ENCODE measurements at regions not wholly inside any gene's neighbourhood (a gene's known extent, or its start where the extent isn't known, plus 50 kb on each side); places are given as distances from the start of the nearest gene placed in this dataset.
A peak's percentile ranks its signal among the peaks of the same experiment; 100 is the strongest.

DNA sequence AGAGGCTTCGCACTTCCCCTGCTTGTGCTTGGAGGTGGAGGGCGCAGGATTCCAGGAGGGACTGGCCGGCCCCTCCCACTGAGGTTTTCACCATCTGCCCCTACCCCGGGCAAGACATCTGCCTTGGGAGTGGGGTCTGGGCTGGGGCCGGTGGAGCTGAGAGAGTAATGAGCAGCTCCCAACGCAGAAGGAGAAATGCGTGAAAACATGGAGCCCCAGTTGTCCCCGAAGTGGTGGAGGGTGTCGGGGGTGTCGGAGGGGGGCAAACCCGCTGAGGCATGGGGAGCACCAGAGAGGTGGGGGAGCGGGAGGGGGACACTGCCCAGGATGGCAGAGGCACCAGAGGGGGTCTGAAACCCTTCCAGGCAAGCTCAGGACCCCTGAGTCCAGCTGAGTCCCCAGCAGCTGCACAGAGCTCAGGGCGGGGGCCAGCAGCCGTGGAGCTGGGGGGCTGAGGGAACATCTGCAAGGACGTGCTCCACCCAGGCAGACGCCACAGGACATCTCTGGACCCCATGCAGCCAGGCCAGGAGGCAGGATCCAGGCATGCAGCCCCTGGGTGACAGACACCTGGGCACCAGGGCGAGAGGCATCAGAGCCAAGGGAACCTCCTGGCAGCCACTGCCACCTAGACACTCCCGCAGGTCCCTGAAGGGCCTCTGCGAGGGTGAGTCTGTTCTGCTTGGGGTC, 110.6 kb downstream of the SIK1 start:
- no peak for DNase-seq

DNA sequence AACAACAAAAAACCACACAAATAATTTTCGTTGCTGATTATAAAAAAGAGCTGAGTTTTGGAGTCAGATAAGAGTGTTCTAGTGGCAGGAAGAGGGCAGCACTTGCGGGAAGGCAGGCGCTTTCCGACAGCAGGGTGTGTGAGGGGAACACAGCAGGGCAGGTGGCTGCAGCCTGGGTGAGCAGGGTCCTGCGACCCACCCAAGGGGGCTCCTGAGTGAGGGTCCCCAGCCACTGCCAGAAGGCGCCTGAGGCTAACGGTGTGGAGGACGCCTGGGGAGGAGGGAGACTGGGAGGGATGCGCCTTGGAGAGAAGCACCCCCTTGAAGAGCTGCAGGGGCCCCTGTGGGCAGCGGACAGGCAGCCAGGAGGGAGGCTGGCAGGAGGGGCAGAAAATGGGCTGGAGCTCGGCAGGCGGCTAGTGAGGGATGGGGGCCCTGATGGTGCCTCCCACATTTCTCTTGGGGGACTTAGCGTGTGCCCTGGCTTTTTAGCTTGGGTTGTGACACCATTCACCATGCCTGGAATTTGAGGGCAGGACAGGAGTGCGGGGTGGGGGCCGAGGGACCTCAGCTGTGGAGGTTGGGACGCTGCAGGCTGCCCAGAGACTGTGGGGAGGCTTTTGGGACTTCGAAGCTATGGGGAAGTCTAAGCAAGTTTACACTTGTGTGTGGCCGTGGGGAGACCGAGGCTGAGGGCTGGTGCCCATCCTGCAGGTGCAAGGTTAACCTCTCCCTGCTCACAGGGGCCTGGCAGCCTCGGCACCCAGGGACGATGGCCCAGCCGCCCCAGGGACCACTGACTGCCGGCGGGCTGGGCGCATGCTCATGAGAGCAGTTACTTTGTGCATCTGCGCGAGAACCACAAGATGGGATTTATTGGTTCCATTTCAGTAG, 111.4 kb downstream of the SIK1 start:
- no peak for DNase-seq

DNA sequence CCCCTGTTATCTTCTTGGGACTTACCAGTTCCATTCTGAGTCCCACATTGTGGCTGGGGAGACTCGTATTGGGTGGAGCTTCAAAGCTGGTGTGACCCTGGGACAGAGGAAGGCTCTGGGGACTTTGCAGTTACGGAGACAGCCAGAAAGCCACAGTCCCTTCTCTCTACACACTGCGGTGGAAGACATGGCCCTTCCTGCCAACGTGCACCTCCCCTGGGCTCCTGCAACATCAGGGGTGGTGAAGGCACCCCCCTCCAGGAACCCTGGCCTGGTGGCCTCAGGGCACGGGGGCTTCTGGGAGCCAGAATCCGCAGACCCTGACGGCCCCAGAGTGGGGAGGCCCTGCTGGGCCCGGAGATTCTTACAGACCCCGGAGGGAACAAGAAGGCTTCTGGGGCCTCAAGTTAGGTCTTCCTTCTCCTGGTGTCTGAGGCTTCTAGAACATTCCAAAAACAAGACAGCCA, 113.0 kb downstream of the SIK1 start:
- DNase-seq = no peak

DNA sequence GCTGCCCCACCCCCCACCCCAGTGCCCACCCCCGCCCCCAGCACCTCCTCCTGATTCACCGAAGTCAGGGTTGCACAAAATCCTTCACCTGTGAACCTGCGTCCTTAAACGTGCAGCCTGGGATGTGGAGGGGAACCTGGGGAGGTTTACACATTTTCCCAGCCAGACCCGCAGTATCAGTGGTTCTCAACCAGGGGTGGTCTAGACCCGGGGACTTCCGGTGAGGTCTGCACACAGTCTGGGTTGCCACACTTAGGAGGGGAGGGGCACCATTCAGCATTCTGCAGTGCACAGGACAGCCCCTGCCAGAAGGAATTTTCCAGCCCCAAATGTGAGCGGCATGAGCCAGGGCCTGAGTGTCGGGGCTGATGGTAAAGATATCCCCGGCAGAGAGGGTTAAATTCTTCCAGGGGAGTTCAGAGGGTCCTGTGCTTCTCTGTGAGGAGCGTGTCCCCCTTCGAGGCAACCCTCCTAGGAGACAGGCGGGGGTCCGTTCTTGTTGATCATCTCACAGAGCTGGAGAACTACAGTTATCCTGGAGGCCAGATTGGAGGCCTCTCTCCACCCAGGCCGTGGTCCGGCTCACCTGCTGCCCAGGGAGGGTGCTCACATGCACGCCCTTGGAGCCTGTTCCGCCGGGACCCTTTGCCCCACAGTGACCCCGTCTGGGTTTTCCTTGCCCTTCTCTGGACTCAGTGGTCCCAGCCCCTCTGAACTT, 113.6 kb downstream of the SIK1 start:
- DNase-seq = no peak

DNA sequence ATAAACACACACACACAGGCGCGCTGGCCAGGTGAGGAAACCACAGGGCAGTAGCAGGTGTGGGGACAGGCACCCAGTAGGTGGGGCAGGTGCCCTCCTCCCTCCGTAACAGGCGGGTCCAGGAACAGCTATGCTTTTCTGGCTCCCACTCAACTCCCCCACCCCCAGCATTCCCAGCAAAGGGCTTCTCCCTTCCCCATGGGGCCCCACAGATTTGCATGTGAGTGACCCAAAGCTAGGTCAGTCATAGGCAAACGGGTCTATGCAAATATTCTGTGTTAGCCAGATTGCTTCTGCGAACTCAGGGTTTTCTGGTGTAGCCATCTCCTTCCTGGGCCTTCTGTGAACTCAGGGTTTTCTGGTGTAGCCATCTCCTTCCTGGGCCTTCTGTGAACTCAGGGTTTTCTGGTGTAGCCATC, 114.2 kb downstream of the SIK1 start:
- no peak for DNase-seq

DNA sequence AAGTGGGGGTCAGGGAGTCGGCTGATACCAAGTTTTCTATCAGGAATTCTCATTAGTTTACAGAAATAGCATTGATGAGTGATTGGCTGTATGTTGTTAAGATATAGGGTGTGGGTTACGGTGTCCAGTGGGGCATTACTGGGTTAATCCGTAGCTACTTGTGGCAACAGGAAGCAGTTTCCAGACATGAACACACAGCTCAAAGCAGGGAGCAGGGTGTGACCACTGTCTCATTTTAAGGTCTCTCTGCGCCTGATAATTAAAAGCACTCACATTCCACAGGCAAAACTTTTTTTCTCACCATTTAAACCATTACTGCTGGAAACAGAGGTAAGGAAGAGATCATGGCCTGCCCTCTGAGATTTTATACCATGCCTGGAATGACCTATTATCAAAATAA, 114.9 kb downstream of the SIK1 start:
- no peak for DNase-seq

DNA sequence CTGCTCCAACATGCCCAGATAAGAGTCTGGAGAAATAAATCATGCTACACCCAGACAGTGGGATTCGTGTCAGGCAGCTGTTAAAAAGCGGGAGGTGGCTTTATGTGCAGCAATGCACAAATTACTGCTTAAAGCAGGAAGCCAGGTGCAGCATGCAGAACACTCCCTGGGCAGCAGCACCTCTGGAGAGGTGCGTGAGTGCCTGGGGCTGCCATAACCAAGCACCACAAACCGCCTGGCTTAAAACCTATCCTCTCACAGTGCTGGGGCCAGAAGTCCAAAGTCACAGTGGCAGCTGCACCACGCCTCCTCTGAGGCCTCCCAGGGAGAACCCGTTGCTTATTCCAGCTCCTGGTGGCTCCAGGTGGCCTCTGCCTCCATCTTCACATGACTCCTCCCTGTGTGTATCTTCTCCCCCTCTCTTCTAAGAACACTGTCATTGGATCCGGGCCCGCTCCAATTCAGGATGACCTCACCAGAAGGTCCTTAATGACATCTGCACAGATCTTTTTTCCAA, 115.6 kb downstream of the SIK1 start:
- peak in 1 of 2 experiments; percentile 55 for DNase-seq

DNA sequence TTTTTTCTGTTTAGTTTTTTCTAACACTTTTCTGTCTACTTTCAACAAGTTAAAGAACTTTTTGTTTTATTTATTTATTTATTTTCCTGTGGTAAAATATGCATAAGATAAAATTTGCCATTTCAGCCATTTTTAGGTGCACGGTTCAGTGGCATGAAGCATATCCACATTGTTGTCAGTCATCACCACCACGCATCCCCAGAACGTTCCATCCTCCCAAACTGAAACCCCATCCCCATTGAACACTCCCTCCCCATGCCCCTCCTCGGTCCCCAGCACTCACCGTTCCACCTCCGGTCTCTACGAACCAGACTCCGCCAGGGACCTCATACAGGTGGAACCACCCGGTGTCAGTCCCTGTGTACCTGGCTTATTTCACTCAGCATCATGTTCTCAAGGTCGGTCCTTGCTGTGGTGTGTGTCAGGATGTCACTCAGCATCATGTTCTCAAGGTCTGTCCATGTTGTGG, 118.1 kb downstream of the SIK1 start:
- no peak for DNase-seq

DNA sequence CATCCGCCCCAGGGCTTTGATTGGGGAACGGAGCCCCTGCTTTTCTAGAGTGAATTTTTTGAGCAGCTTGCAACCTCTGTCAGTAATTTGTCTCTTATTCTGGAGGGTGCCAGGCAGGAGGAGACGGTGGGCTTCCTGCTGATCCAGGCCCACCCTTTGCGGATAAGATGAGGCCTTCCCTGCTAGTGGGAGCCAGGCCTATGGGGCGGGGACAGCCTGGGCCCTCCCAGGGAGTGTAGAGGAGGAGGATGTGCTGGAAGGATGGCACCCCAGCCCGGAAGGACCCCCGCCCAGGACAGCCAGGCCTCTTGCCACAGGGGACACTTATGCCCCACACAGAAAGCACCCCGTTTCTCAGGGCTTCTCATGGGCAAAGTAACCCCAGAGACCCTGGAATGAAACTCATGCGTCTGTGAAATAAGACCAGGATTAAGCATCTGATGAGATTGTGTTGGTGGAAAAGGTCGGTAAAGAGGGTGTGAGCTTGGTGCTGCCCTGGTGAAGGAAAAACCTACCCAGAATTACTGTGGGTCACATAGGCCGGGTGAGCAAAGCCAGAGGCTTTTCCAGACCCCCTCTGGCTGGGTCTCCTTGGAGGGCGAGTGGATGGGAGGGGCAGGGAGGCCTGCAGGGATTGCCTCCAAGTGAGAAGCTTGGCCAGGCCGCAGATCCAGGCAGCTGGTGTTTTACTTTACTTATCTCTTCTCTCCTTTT, 118.7 kb downstream of the SIK1 start:
- no peak for DNase-seq

DNA sequence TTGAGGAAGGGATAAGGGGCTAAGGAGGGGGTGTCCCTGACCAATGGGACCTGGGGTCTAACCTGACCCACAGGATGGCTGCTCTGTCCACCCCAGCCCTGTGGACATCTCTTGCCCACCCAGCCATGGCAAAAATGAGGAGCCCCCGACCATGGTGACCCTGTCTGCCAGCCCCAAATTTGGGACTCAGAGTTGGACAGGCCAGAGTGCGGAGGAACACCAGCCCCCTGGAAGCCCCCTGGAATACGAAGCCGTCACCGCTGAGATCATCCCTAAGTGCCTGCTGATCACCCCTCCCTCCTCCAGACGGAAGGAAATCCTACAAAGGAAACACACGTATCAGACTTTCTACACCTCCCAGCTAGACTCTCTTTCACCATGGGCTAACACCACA, 119.3 kb downstream of the SIK1 start:
- no peak for DNase-seq

DNA sequence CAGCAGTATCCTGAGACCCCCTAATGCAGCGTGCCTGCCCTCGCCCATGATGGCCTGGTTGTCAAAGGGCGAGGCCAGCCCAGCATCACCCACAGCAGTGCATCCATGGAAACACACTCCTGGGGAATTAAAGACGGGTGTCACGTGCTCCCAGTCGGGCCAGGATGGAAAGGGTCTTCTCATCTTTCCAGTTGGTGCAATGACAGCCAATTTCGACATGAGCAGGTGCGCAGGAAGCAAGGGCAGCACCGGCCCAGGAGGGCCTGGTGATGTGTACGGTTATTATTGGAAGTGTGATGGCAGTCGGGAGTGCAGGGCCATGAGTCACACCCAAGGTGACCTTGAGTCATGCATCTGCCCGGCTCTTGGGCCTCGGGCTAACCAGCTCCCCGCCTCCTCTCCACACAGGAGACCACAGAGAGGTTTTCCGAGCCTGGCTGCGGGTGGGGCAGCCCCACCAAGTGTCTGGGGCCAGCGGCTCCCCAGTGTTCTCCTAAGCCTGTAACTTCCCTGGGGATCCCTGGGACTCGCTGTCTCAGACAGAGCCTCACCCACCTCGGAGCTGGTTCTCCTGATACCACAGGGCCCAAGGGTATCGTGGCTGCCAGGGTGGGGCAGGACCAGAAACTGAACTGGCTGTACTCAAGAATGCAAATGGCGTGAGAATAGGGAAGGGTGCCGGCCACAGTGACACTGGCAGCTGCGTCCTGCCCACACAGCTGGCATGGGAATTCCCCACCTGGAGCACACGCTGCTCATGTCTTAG, 119.8 kb downstream of the SIK1 start:
- DNase-seq = no peak

DNA sequence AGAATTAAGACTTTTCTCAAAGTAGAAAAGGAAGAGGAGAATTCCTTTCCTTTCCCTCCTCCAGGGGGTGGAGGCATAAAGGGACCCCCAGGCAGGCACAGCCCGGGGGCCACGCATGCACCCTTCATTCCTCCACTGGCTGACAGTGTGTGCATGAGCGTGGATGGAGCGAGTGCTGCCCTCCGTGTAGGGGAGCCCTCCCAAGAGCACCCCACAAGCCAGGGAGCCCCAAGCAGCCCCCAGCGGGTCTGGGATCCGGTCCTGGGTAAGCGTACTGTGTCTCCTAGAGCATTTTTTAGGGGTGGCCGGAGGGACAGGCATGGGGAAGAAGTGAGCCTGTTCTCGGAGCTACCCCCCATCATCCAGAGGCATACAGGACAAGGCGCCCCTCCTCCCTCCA, 120.5 kb downstream of the SIK1 start:
- DNase-seq = no peak

DNA sequence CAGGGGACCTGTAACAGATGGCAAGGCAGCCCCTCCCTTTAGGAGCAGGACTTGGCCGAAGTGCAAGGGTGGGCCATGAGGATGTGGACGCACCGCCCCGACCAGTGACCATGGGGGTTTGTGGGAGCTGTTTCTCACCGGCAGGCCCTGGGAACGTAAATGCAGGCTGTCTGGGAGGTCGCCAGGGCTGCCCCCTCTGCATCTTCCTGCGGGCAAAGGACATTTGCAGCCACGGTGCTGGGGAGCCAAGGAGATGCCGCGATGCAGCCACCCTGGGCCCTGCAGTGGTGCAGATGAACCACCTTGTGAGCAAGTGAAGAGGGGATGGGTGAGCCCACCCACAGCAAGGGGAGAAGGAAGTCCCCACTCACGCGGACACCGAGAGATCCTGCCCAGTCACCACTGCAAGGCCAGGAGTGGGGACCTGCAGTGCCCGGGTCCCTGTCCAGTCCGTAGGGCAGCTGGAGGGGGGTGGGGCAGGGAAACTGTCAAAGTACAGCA, 121.1 kb downstream of the SIK1 start:
- no peak for DNase-seq

DNA sequence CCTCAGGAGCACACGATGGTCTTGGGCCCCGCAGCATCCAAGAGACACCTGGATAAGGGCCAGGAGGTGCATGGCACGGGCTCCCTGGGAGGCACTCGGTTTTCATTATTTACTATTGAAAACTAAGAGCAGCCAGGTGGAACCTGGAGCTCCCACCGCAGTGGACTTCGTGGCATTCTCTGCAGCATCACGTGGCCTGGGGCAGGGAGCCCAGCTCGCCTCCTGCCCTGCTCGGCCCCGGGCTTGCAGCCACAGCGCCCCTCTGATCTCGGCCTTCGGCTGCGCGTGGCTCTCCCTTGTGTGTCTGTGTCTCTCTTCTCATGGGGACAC, 121.6 kb downstream of the SIK1 start:
- DNase-seq = no peak

DNA sequence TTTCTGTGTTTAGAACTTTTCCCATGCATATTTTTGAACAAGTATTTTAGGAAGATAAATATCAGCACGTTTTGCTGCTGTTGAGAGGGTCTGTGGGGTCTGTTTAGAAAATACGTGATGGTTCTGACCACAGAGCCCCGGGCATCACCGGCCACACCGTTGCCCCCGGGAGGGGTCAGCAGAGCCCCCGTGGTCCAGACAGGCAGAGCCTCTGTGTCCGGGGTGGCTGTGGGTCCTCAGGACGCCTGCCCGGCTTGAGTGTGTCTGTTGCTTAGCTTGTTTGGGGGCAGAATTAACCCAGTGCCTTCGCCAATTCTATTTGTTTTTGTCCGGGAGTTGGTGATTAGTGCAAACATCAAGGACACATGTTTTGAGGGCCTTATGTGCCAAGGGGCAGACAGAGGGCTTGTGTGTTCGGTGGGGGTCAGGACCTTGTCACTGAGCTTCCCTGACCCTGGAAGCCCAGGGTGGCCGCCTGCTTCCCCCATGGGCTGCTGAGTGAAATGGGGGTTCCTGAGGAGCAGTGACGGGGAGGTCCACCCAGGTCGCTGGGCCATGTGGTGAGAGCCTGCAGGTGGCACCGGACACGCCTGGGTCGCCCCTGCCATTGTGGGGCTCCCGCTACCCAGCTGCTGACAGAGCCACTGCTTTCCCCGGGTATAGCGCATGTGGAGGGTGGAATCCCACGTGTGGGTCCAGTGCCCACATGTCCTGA, 122.2 kb downstream of the SIK1 start:
- no peak for DNase-seq

DNA sequence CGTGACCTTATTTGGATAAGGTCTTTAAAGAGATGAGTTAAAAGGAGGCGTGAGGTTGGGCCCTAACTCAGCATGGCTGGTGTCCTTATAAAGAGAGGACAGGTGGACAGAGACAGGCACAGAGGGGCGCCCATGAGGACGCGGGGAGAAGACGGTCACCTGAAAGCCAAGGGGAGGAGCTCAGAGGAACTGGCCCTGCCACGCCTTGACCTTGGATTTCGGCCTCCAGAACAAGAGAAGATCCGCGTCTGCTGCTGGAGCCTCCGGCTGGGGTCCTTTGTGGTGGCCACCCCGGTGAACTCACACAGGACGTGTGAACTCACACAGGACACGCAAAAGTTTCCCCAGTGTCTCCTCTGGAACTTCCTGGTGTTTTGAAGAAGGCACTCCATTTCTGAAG, 122.7 kb downstream of the SIK1 start:
- DNase-seq = no peak

DNA sequence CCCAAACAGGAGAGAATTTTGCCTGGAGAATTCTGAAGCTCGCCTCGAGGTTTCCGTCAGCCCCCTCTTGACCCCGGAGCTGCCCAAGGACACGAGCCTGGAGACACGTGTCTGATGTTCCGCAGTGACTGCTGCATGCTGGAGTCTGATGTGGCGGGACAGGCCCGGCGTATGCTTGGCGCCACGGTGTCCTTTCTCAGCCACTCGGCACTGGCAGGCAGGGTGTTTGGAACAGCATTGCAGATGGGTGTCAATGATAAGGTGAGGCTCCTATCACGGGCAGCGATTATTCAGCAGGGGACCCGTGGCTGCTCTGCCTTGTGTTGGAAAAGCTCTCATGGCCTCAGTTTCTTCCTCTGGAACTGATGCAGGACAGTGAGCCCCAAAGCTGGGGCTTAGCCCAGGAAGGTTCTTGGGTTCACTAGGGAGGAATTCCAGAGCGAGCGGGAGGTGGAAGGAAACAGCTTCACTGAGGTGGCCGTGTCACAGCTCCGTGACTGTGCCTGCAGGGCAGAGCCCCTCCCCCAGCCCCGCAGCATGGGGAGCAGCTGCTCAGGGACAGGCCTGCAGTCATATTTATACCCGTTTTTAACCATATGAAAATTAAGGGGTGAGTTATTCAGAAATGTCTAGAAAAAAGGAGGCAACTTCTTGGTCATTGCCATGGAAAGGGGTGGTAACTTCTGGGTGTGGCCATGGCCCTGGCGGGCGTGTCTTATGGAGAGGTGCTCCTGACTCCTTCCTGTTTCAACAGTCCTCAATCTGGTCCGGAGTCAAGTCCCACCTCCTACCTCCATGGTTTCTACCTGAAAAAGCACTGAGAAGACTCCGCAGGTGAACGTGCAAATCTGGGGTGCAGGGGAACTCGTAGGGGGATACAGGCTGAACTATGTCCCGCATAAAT, 123.4 kb downstream of the SIK1 start:
- no peak for DNase-seq

DNA sequence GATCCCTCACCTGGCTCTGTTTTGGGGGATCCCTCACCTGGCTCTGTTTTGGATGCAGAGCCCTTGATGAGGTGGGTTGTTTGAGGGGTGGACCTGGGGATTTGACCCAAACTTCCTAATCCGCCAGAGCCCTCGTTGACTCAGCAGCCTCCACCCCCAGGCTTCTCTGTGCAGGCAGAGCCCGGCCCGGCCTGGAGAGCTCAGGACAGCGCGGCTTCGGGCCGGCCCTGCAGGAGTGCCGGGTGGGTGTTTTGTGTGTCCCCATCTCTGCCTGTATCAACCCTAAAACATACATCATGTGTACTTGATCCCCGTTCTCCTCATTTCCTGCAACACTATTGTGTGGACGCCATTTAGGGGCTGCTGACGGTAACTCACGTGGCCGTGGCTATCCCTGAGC, 124.2 kb downstream of the SIK1 start:
- DNase-seq = no peak

DNA sequence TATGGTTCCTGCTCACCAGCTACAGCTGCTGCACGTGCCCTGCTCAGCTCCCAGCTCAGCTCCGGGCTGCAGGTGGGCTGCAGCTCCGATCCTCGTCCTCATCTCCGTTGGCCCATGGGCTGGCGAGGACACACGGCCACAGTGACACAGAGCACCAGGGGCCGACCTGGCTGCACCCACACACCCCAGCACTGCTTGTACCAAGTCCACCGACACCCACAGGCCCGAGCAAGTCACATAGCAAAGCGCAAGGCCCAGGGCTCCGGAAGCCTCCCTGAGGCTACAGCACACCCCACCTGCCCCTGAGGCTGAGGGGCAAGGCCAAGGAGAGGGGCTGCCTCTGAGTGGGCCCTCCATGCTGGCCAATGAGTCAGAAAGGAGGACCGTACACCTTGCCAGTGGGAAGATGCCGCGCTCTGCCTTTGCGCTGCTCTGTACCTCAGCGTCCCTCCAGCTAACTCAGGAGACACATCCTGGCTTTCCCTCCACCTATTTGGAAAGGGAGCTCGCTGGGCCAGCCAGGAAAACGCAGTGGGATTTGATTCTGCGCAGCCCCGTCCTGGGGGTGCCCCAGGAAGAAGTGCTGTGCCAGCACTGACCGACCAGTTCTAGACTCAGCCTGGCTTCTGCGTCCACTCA, 124.8 kb downstream of the SIK1 start:
- no peak for DNase-seq

All from NCI-H446 (cell line).